HG03066 (cell line): ENCODE measurements at regions not wholly inside any gene's neighbourhood (a gene's known extent, or its start where the extent isn't known, plus 50 kb on each side); places are given as distances from the start of the nearest gene placed in this dataset.
"Not testable (repeated sequence)": the region's sequence is repeated elsewhere in the genome, so short reads cannot be mapped to it uniquely, and the experiment has no call there.

Source experiments
- ATAC-seq: cut with Tn5 transposase; IDR thresholded peaks from one replicate; pipeline ENCODE4 v1.9.1; 2021; ENCODE audit warnings: low read depth; ENCODE audit not compliant: unreplicated experiment

DNA sequence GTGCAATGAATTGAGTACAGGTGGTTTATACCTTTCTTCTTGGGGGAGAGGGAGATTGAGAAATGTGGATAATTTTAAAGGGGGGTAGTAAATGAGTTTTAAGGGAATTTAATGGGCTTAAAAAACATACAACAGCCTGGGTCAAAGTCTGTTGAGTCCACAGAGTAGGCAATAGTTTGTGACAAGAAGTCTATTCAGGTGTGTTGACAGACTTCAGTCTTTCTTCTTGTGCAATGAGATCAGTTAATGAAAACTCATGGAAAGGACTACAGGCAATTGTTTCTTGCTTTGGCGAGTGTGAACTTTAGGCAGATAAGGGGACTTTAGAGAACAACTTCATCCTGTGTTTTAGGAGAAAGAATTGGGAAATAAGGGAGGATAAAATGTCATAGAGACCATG lies 507.8 kb upstream of the CA10 start:
- ATAC-seq: no peak

DNA sequence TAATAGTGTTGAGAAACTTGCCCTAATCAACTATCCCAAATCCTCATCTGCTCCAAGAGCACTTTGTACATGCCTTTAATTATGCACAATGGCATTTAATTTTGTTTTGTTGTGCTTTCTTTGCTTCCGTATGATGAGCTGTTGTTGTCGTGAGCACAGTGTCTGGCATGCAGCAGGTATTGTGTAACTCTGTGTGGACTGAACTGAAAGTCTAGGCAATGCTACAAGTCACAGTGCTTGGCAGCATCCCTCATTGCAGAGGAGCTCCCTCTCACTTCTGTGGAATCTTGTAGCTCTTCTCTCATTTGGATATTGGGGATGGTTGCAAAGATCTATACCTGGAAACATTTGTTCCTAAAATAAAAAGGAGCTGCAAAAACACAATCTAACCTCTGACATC lies 502.2 kb upstream of the CA10 start:
- no peak for ATAC-seq

DNA sequence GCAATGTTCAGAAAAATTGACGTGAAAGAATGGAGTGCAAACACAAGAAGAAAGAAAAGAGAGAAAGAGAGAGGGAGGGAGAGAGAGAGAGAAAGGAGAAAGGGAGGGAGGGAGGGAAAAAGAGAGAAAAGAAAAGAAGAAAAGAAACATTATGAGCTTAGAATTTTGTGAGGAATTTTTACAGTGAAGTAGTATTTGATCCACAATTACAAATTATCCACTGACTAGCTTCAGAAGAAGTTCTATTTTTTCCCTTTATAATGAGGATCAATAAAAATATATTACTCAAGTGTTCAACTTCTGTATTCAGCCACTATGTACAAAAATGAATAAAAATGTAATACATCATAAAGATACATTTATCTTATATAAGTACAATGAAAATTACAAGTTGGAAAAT lies 494.5 kb upstream of the CA10 start:
- no peak for ATAC-seq

DNA sequence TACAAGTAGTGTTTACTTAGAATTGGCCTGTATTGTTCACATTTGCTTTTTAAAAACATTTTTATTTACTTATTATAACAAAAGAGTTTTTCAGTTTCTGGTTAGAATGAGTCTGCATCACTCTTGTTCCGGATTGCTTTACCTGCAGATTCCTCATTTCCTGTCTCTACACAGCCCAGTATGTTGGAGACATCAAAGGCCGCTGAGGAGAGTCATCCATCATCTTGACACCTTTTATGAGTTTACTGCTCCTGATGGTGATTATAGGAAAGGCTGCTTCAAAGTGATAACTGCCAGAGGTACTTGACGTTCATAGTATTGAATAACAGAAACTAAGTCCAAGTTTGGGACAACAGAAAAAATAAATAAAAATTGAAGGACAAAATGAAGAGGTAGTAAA lies 490.5 kb upstream of the CA10 start:
- ATAC-seq: no peak

DNA sequence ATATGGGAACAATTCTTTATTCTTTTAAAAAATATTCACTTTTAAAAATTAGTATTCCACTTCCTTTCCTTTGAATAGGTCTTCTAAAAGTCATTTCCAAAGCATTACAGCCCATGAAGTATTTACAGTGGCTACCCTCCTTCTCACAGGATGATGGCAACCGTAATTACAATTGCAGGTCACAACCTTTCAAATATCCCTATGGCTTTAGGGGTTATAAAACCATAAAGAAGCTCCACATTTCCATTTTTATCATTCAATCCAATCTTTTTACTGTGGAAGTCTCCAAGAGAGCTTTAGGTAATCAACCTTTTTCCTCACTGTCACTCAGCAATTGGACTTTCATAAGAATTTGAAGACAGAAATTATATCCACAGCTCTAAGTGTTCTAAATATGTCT lies 488.9 kb upstream of the CA10 start:
- no peak for ATAC-seq

DNA sequence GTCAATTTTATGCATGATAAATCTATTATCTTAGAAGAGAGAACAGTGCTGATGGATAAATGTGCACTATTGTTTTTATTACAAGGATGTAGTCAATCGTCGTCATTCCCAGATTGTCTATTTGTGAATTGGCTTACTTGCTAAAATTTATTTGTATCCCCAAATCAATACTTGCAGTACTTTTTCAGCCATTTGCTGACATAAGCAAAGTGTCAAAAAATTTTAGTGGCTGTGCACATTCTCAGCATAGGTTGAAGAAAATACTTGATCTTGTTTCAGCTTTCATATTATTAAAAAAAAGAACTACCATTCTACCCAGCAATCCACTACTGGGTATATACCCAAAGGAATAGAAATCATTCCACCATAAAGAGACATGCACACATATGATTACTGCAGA lies 477.9 kb upstream of the CA10 start:
- no peak for ATAC-seq

DNA sequence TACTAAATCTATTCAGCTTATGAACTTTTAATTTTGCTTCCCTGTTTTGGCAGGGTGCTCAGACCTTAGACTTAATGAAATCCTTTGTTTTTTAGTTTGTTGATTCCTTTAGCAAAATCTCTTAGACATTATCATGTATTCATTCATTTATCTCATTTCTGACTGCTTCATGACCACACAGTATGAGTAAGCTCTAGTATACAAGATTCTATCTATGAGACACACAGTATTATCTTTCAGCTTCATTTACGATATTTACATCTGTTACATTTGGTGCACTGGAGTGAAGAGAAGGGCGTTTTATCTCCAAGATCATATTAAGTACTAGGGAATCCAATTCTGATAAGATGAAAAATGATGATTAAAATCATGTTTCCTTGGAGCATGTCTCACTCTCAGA lies 448.1 kb upstream of the CA10 start:
- no peak for ATAC-seq

DNA sequence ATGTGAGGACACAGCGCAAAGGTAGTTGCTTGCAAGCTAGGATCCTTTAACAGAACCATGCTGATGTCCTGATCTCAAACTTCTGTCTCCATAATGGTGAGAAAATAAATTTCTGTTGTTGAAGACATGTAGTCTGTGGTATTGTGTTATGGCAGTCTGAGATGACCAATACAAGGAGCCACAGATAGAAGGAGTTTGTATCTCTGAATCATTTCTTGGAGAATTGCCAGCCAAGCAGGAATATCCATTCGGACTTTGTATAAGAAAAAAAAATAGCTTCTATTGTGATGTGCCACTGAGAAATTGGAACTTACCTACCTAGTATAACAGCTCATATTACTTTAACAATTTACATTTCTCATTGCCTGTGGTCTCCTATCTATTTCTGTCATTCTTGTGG lies 447.6 kb upstream of the CA10 start:
- ATAC-seq: no peak

DNA sequence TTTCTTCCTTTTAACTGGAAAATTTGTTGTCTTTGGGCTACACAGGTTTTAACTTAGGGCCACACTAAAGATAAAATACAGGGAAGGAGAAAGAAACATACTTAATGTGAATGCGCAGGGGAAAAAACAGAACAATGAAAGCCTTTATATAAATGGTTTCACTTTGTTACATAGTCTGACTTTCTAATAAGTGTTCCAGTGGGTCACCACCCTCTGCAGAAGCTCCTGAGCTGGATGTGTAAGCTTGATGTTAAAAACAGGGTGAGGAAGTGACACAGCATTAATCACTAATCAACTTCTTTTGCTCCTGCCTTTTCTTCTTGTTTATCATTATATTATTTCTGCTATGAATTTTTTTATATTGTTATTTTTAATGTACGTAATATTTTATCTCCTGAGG lies 445.6 kb upstream of the CA10 start:
- no peak for ATAC-seq

DNA sequence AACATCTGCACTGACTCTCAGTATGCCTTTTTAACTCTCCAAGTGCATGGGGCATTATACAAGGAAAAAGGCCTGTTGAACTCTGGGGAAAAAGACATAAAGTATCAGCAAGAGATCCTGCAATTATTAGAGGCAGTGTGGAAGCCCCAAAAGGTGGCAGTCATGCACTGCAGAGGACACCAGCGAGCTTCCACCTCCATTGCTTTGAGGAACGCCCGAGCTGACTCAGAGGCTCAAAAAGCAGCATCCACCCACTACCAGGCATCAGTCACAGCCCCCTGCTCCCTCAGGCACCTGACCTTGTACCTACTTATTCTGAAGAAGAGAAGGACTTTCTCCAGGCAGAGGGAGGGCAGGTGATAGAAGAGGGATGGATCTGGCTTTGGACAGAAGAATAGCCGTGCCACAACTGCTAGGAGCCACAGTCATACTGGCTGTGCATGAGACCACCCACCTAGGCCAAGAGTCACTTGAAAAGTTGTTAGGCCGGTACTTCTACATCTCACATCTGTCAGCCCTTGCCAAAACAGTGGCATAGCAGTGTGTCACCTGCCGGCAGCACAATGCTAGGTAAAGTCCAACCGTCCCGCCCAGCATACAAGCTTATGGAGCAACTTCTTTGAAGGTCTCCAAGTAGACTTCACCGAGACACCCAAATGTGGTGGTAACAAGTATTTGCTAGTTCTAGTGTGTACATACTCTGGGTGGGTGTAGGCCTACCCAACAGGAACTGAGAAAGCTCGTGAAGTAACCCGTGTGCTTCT lies 439.1 kb upstream of the CA10 start:
- ATAC-seq: not testable (repeated sequence)

DNA sequence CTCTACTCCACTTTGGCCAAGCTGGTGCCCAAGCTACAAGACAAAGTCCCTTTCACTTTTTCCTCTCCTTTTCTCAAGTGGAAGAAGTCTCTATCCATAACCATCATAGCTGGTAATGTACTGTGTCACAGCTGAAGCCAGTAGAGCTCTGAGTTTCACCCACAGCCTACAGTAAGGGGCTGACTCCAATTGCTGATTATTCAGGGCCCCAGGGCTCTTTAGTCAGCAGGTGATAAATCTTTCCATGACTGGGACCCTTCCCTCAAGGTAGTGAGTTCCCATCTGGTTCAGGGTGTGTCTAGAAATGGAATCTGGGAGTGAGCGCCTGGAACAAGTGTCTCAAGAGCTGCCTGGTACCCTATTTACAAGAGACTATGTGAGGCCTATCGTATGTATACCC lies 436.0 kb upstream of the CA10 start:
- ATAC-seq: no peak

DNA sequence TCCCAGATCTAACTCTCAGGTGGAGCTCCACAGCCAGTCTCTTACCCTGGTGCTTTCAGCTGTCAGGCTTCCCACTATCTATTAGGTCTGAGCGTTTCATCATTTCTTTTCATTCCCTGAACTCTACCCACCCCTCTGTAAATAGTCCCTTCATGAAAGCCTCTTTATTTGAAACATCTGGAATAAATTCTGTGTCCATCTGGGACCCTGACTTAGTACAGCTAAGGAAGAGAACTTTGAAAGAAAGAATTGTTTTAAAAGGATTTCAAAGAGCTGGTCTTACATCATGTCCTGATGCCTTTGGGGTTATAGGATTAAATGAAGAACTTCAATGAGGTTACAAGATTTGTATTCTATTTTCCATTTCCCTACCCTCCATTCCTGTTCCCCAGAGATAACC lies 388.5 kb upstream of the CA10 start:
- no peak for ATAC-seq

DNA sequence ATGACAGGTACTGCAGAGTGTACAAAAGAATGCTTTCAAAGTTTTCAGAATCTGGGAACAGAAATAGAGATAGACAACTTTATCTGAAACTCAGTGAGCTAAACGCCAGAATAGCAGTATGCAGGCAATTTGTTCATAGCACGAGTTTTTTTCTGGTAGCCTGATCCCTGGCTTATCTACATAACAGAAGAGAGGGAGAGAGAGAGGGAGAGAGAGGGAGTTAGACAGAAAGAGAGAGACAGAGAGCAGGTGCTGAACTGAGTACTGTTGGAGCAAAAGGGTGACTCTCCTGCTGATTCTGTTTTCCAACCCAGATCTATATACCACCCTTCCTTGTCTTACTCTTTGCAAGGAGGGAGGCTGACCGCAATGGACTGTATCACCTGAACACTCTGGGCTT lies 388.0 kb upstream of the CA10 start:
- ATAC-seq: no peak

DNA sequence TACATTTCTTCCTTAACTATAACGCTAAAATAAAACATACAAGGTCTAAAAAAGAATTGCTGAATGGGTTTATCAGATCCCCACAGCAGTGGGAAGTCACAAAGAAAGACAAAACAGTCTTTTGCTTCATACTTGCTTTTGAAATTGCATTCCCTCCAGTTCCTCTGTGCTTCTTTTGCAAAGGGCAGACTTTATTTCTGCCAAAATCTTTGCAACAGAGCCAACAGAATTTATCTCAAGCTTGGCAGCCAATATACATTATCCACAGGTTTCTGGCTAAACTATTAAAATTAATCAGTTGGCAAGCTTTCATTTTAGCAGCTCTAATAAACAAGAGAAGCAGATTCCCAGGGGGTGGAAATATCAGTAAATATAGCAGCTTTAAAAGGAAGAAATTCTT lies 378.9 kb upstream of the CA10 start:
- no peak for ATAC-seq

DNA sequence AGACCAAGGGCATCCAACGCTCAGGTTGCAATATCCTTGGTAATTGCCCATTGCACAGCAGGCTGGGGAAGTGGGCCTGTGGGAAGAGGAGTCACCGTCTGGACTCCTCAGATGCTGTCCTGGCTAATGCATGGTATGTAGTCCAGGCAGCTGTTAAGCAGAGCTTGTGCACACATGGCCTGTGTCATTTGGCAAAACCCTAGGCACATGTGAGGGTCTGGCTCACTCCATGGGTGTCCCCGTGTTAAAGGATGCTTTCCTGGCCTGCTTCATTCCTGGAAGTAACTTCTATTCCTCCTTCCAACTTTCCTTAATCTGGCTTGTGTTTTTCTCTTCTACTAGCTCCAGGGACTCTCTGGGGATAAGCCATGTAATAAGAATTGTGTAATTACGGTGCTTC lies 378.0 kb upstream of the CA10 start:
- no peak for ATAC-seq

DNA sequence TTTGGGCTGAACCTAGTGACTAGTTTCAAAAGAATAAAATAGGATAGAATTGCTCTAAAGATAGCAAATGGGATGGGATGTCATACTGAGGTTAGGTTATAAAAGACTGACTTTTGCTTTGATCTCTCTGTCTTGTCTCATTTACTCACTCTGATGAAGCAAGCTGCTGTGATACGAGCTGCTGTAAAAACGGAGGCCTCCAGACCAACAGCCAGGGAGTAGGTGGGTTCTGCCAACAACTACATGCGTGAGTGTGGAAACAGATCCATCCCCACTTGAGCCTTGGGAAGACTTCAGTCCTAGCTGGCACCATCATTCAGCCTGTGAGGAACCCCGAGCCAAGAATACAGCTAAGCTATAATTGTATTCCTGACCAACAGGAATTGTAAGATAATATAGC lies 373.9 kb upstream of the CA10 start:
- ATAC-seq: no peak

DNA sequence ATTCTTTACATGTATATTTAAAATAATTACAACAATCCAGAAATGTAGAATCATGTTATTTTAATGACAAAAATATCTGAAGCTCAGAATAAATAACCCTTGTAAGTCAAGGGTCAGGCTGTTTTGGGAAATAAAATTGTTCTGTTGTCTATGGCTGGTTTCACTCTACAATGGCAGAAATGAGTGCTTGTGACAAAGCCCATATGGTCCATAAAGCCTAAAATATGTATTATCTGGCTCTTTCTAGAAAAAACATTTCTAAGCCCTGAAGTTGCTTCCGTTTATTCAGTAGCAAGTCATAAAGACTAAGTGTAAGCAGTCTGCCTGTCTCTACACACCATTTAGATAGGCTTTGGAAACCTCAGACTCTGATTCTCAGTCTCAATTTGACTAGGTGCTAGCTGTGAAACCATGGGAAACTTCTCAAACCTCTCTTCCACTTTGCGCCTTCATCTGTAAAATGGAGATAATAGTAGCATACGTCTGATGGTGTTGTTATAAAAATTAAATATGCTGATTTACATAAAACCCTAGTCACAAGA lies 365.7 kb upstream of the CA10 start:
- ATAC-seq: no peak

DNA sequence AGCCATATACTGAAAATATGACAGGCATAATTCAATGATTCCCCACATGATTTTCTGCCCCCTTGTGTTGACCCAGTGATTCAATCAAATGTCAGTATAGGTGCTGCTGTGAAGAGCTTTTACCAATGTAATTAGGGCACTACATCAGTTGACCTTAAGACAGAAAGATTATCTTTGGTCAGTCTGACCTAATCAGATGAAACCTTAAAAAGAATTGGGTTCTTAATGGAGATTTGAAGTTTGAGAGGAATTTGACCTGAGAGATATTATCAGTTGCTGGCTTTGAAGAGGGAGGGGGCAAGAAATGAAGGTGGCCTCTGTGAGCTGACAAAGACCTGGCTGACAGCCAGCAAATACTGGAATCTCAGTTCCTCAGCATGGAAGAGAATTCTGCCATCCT lies 358.7 kb upstream of the CA10 start:
- ATAC-seq: no peak

DNA sequence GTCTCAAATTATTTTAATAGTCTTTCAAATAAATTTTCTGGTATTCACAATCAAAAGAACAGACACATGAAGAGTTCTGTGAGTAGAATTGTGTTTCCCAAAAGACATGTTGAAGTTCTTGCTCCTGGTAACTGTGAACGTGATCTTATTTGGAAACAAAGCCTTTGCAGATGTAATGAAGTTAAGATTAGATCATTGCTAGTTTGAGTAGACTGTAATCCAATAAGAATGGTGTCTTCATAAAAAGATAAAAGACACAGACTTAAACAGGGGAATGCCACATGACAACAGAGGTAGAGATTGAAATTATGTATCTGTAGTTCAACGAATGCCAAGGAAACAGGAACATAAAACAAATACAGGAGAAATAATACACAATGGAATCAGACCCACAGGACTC lies 357.4 kb upstream of the CA10 start:
- no peak for ATAC-seq

DNA sequence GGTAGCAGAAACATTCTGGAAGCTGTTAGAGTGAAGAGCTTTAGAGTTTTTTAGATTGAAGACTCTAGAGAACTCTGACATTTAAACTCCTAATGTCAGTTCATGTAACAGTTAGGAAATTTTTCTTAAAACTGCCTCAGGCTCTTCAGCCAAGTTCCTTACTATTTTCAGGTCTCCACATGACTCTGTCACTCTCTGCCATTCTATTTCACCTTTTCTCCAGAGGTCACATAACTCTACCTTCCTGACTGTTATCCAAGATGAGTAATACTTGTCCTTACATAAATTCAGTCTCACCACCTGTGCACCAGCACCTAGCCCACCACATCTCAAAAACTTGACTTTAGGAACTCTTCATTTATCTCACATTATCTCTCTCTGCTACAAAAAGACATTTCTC lies 347.1 kb upstream of the CA10 start:
- no peak for ATAC-seq

DNA sequence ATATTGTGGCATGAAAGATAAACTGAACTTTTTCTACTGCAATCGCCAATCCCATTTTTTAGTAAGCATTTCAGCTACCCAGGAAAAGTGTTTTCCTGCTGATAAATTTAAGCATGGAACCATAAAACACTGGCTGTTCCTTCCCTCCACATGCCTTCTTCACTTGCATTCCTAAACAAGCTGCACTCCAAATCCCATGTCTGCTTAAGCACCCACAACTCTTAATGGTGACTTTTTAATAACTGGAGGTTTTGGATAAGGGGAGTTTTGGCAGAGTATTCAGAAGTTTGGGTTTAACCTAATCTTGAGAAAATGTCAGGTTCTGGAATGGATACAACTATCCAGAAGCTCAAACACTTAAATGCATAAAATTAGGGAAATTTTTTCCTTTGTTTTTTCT lies 345.6 kb upstream of the CA10 start:
- ATAC-seq: no peak

DNA sequence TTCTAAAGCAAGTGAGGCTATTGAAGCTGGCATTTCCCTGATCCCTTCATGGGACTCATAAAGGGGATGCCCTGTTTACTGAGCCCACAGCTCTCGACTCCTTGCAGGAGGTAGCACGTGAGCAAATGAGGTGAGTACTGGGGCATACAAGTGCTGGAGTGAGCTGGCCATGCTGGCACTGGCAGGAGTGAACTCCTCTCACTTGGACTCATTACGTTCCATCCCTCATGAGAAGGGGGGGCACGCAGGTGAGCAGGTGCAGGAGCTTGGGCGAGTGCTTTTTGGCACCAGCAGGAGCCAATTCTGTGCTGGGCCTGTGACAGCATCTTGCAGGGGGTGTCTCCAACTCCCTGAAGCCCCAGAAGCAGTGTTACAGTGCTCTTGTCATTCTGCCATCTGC lies 337.1 kb upstream of the CA10 start:
- ATAC-seq: no peak

DNA sequence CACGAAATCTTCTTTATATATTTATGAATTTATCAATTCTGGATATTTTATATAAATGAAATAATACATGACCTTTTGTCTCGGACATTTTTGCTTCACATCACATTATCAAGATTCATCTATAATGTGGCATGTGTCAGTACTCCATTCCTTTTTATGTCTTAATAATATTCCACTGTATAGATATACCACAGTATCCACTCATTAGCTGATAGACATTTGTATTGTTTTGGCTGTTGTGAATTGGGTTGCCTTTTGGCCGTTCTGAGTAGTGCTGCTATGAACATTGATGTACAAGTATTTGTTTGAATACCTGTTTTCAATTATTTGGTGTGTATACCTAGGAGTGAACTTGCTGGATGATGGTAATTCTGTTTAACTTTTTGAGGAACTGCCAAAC lies 323.8 kb upstream of the CA10 start:
- no peak for ATAC-seq
